H9 (cell line): ENCODE measurements at regions not wholly inside any gene's neighbourhood (a gene's known extent, or its start where the extent isn't known, plus 50 kb on each side); places are given as distances from the start of the nearest gene placed in this dataset.

ENCODE experiments used
- DNase-seq: peaks from one replicate; pipeline ENCODE4 v3.0.0-alpha.2; 2017
- H2AFZ ChIP-seq: one replicate; pipeline ENCODE4 v1.6.1; 2013; ENCODE audit warnings: mild to moderate bottlenecking, low read length, control low read depth, moderate library complexity
- H2AK5ac ChIP-seq: 2 replicates; pipeline ENCODE4 v1.6.1; 2013; ENCODE audit warnings: low read length, control low read depth, mixed read lengths; ENCODE audit not compliant: insufficient read length
- H2BK120ac ChIP-seq: one replicate; pipeline ENCODE4 v1.6.1; 2013; ENCODE audit warnings: low read depth, mild to moderate bottlenecking, low read length, control low read depth, inconsistent platforms; ENCODE audit not compliant: poor library complexity, severe bottlenecking
- H2BK12ac ChIP-seq: 2 replicates; pipeline ENCODE4 v1.6.1; 2013; ENCODE audit warnings: low read length, control low read depth, mixed read lengths, low read depth; ENCODE audit not compliant: insufficient read length
- H2BK15ac ChIP-seq: 2 replicates; pipeline ENCODE4 v1.6.1; 2013; ENCODE audit warnings: low read depth, low read length, control low read depth
- H2BK20ac ChIP-seq: one replicate; pipeline ENCODE4 v1.6.1; 2013; ENCODE audit warnings: low read depth, mild to moderate bottlenecking, low read length, control low read depth, inconsistent platforms; ENCODE audit not compliant: poor library complexity, severe bottlenecking
- H2BK5ac ChIP-seq: 2 replicates; pipeline ENCODE4 v1.6.1; 2013; ENCODE audit warnings: low read length, control low read depth, mixed read lengths; ENCODE audit not compliant: insufficient read length
- H3K14ac ChIP-seq: 2 replicates; pipeline ENCODE4 v1.6.1; 2013; ENCODE audit warnings: low read length, control low read depth; ENCODE audit not compliant: insufficient read depth
- H3K18ac ChIP-seq: 2 replicates; pipeline ENCODE4 v1.6.1; 2013; ENCODE audit warnings: low read depth, mild to moderate bottlenecking, mixed read lengths, low read length, control low read depth; ENCODE audit not compliant: insufficient read length
- H3K23ac ChIP-seq: 2 replicates; pipeline ENCODE4 v1.6.1; 2013; ENCODE audit warnings: low read length, control low read depth, mixed read lengths, low read depth; ENCODE audit not compliant: insufficient read length
- H3K23me2 ChIP-seq: 2 replicates; pipeline ENCODE4 v1.6.1; 2013; ENCODE audit warnings: low read depth, mild to moderate bottlenecking, mixed read lengths, low read length, control low read depth; ENCODE audit not compliant: insufficient read length, poor library complexity, severe bottlenecking
- H3K27ac ChIP-seq: 2 replicates; pipeline ENCODE4 v1.5.1; 2013; ENCODE audit warnings: low read length, control low read depth, mixed read lengths, low read depth; ENCODE audit not compliant: insufficient read length
- H3K27me3 ChIP-seq: 2 replicates; pipeline ENCODE4 v1.6.1; 2013; ENCODE audit warnings: low read length, control low read depth, inconsistent platforms; ENCODE audit not compliant: insufficient read depth
- H3K4ac ChIP-seq: 2 replicates; pipeline ENCODE4 v1.6.1; 2013; ENCODE audit warnings: low read depth, mild to moderate bottlenecking, control low read depth, inconsistent platforms, low read length, moderate library complexity
- H3K4me1 ChIP-seq: 2 replicates; pipeline ENCODE4 v1.6.1; 2013; ENCODE audit warnings: low read length, control low read depth, inconsistent platforms; ENCODE audit not compliant: insufficient read depth
- H3K4me2 ChIP-seq: 2 replicates; pipeline ENCODE4 v1.6.1; 2013; ENCODE audit warnings: low read length, control low read depth, mixed read lengths; ENCODE audit not compliant: insufficient read length, insufficient read depth
- H3K56ac ChIP-seq: 2 replicates; pipeline ENCODE4 v1.6.1; 2013; ENCODE audit warnings: low read depth, mild to moderate bottlenecking, mixed read lengths, low read length, control low read depth; ENCODE audit not compliant: insufficient read length
- H3K79me1 ChIP-seq: 2 replicates; pipeline ENCODE4 v1.6.1; 2013; ENCODE audit warnings: low read depth, mild to moderate bottlenecking, moderate library complexity, low read length, control low read depth, inconsistent platforms; ENCODE audit not compliant: insufficient read depth, poor library complexity, severe bottlenecking
- H3K79me2 ChIP-seq: 2 replicates; pipeline ENCODE4 v1.6.1; 2013; ENCODE audit warnings: low read length, control low read depth, inconsistent platforms; ENCODE audit not compliant: insufficient read depth
- H3K9ac ChIP-seq: 2 replicates; pipeline ENCODE4 v1.6.1; 2013; ENCODE audit warnings: low read length, control low read depth, mixed read lengths; ENCODE audit not compliant: insufficient read length; ENCODE audit errors: extremely low read depth
- H3K9me3 ChIP-seq: one replicate; pipeline ENCODE4 v1.6.1; 2013; ENCODE audit warnings: low read depth, low read length, inconsistent platforms; ENCODE audit not compliant: control insufficient read depth
- H3T11ph ChIP-seq: one replicate; pipeline ENCODE4 v1.6.1; 2013; ENCODE audit warnings: mild to moderate bottlenecking, low read length, control low read depth, inconsistent platforms
- H4K20me1 ChIP-seq: one replicate; pipeline ENCODE4 v1.6.1; 2013; ENCODE audit not compliant: control insufficient read depth, insufficient read length, insufficient read depth
- H4K5ac ChIP-seq: 2 replicates; pipeline ENCODE4 v1.6.1; 2013; ENCODE audit warnings: low read depth, mild to moderate bottlenecking, mixed read lengths, low read length, control low read depth; ENCODE audit not compliant: insufficient read length
- H4K8ac ChIP-seq: replicated peaks from 2 replicates; pipeline ENCODE4 v1.6.1; 2013; ENCODE audit warnings: low read length, control low read depth, mixed read lengths, low read depth; ENCODE audit not compliant: insufficient read length
- H4K91ac ChIP-seq: 2 replicates; pipeline ENCODE4 v1.6.1; 2013; ENCODE audit warnings: low read depth, mild to moderate bottlenecking, moderate library complexity, mixed read lengths, low read length, control low read depth; ENCODE audit not compliant: insufficient read length
- H3K27ac Mint-ChIP-seq, 3 experiments: 2 replicates in 2 of 3; 3 replicates in 1 of 3; pipeline ENCODE4 v1.8.0; 2020 to 2021; ENCODE audit warnings: mixed read lengths in 3 of 3, mild to moderate bottlenecking in 1 of 3, moderate library complexity in 1 of 3
- H3K27me3 Mint-ChIP-seq: 2 replicates; pipeline ENCODE4 v1.8.0; 2021; ENCODE audit warnings: low read depth, mild to moderate bottlenecking, moderate library complexity, mixed read lengths
- H3K36me3 Mint-ChIP-seq, 3 experiments: 2 replicates in 2 of 3; 3 replicates in 1 of 3; pipeline ENCODE4 v1.8.0; 2020 to 2021; ENCODE audit warnings: low read depth in 3 of 3, mixed read lengths in 3 of 3; ENCODE audit not compliant: insufficient read depth in 1 of 3
- H3K4me1 Mint-ChIP-seq, 2 experiments: 2 replicates each; pipeline ENCODE4 v1.8.0; 2020; ENCODE audit warnings: mixed read lengths in 2 of 2
- H3K4me3 Mint-ChIP-seq, 2 experiments: 2 replicates in 1 of 2; 3 replicates in 1 of 2; pipeline ENCODE4 v1.8.0; 2020 to 2021; ENCODE audit warnings: mild to moderate bottlenecking in 2 of 2, mixed read lengths in 2 of 2, moderate library complexity in 1 of 2
- H3K9me3 Mint-ChIP-seq, 2 experiments: 2 replicates in 1 of 2; 3 replicates in 1 of 2; pipeline ENCODE4 v1.8.0; 2020; ENCODE audit warnings: mild to moderate bottlenecking in 2 of 2, mixed read lengths in 2 of 2, moderate library complexity in 1 of 2
- CTCF ChIP-seq: fragments of 200-600 bp; sonication (generic); conservative IDR thresholded peaks from 3 replicates; pipeline ENCODE4 v1.8.0; 2021; ENCODE audit warnings: antibody characterized with exemption, mild to moderate bottlenecking
- WGBS: extraction: QIAGEN DNeasy Blood & Tissue Kit; methylation state at CpG from one replicate; pipeline ENCODE4 v1.1.7; 2013; ENCODE audit warnings: missing lambda C conversion rate, low lambda C conversion rate, mixed read lengths; ENCODE audit not compliant: insufficient read length; ENCODE audit errors: extremely low coverage; 5-methylcytosine and 5-hydroxymethylcytosine counted together

- no peaks in the 10 kb centered on the region for H3K36me3 Mint-ChIP-seq
- no peak for DNase-seq
Observed at GRCh38 chr11:28569106-28569505, 460.9 kb downstream of the METTL15 start.

More at GRCh38 chr11:28569106-28569505, 460.9 kb downstream of the METTL15 start:
- no peak overlapping the region for H4K5ac ChIP-seq
- H3K4me1 ChIP-seq = no peaks in the 10 kb centered on the region
- Mint-ChIP-seq H3K4me1 (peaks cover 9 to 10% of the 10 kb centered on the region in 2 experiments), H3K4me3 (no peak overlapping the region), H3K27me3 (peaks cover 2% of the 10 kb centered on the region), H3K27ac (no peak overlapping the region), H3K9me3 (no peaks in the 10 kb centered on the region)
- H3K9me3 ChIP-seq = no peaks in the 10 kb centered on the region
- no peak overlapping the region for H4K91ac ChIP-seq
- H3K4me2 ChIP-seq = no peak overlapping the region
- H4K8ac ChIP-seq = no peak overlapping the region
- no peak overlapping the region for H3T11ph ChIP-seq
- H3K14ac ChIP-seq = no peak overlapping the region
- no peak overlapping the region for H2BK20ac ChIP-seq
- H2BK12ac ChIP-seq = no peak overlapping the region
- H2AK5ac ChIP-seq = no peak overlapping the region
- TF ChIP-seq CTCF = no peak
- H3K56ac ChIP-seq = no peak overlapping the region
- no CpG with 5 or more reads among the region's 4 CpGs for WGBS
- no peaks in the 10 kb centered on the region for H3K79me1 ChIP-seq
- no peaks in the 10 kb centered on the region for H3K27me3 ChIP-seq
- no peaks in the 10 kb centered on the region for H3K23me2 ChIP-seq
- H3K9ac ChIP-seq = no peak overlapping the region
- no peak overlapping the region for H3K4ac ChIP-seq
- no peak overlapping the region for H2BK15ac ChIP-seq
- no peak overlapping the region for H3K18ac ChIP-seq
- no peak overlapping the region for H2BK120ac ChIP-seq
- H3K23ac ChIP-seq = no peak overlapping the region
- H4K20me1 ChIP-seq = no peaks in the 10 kb centered on the region
- H3K27ac ChIP-seq = no peak overlapping the region
- no peak overlapping the region for H2BK5ac ChIP-seq
- H3K79me2 ChIP-seq = no peaks in the 10 kb centered on the region
- H2AFZ ChIP-seq = no peak overlapping the region
